Naive thymus-derived CD8-positive, alpha-beta T cell (primary cell): ENCODE measurements at regions not wholly inside any gene's neighbourhood (a gene's known extent, or its start where the extent isn't known, plus 50 kb on each side); places are given as distances from the start of the nearest gene placed in this dataset.

Source experiments
- ATAC-seq, 2 donors: fragments of 150-1000 bp; cut with Tn5 transposase in 1 of 2; sonication (Bioruptor Pico), chemical (Tn5 transposase) in 1 of 2; 1 replicate in 1 of 2; 2 replicates in 1 of 2; pipeline ENCODE4 v1.10.0; 2021; ENCODE audit warnings: mild to moderate bottlenecking in 2 of 2, moderate library complexity in 2 of 2
- POLR2A ChIA-PET: fragments of 350-600 bp; sonication (Branson Sonifier 250); formaldehyde crosslinking; loops from one replicate; lab custom pipeline; 2021; ENCODE audit warnings: antibody characterized with exemption; lab: Charles Lee
- DNase-seq, 10 donors: peaks; one replicate each; pipeline versions ENCODE4 v3.0.0 to v3.0.0-alpha.2; 2020 to 2022
- H3K27ac Mint-ChIP-seq, 10 donors: one replicate each; pipeline ENCODE4 v1.8.0; 2020 to 2022; ENCODE audit warnings: mild to moderate bottlenecking in 10 of 10, mixed read lengths in 10 of 10, moderate library complexity in 4 of 10, inconsistent platforms in 1 of 10
- H3K27me3 Mint-ChIP-seq, 5 donors: one replicate each; pipeline ENCODE4 v1.8.0; 2021 to 2022; ENCODE audit warnings: mixed read lengths in 5 of 5
- H3K36me3 Mint-ChIP-seq, 3 donors: one replicate each; pipeline ENCODE4 v1.8.0; 2020 to 2022; ENCODE audit warnings: mixed read lengths in 3 of 3, mild to moderate bottlenecking in 2 of 3, inconsistent platforms in 1 of 3
- H3K4me1 Mint-ChIP-seq, 4 donors: one replicate each; pipeline ENCODE4 v1.8.0; 2021 to 2022; ENCODE audit warnings: mixed read lengths in 4 of 4
- H3K4me3 Mint-ChIP-seq, 10 donors: one replicate each; pipeline ENCODE4 v1.8.0; 2020 to 2022; ENCODE audit warnings: mild to moderate bottlenecking in 10 of 10, mixed read lengths in 10 of 10, moderate library complexity in 6 of 10, inconsistent platforms in 1 of 10
- H3K9me3 Mint-ChIP-seq, 9 donors: one replicate each; pipeline ENCODE4 v1.8.0; 2020 to 2022; ENCODE audit warnings: mixed read lengths in 9 of 9, mild to moderate bottlenecking in 3 of 9, inconsistent platforms in 1 of 9, moderate library complexity in 1 of 9

DNA sequence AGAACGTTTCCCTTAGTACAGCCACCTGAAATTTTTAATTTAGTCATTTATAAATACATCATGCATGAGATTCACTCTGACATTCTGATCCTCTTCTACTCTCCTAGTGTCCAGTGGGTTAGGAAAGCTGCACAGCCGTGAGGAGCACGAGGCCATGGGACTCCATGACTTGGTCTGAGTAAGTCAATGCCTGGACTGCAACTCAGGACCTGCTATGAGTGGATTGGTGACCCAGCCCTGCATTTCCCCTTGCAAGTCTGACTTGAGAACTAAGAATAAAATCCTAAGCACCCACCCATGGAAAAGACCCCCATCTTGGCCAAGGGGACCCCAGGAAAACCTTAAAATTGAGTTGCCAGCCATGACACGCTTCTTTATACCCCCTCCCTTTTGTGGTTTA lies 237.6 kb upstream of the HDAC4 start:
- H3K4me3 Mint-ChIP-seq = no peak overlapping the region
- H3K36me3 Mint-ChIP-seq = peaks cover 0 to 6% (median 0%) of the 10 kb centered on the region in 3 donors
- no peak overlapping the region for H3K27ac Mint-ChIP-seq
- no peak for DNase-seq
- POLR2A ChIA-PET = no interaction called here
- peaks cover 0 to 9% (median 0%) of the 10 kb centered on the region in 9 donors for H3K9me3 Mint-ChIP-seq
- H3K4me1 Mint-ChIP-seq = no peaks in the 10 kb centered on the region
- no peak for ATAC-seq
- peaks cover 0 to 1% (median 0%) of the 10 kb centered on the region in 5 donors for H3K27me3 Mint-ChIP-seq

DNA sequence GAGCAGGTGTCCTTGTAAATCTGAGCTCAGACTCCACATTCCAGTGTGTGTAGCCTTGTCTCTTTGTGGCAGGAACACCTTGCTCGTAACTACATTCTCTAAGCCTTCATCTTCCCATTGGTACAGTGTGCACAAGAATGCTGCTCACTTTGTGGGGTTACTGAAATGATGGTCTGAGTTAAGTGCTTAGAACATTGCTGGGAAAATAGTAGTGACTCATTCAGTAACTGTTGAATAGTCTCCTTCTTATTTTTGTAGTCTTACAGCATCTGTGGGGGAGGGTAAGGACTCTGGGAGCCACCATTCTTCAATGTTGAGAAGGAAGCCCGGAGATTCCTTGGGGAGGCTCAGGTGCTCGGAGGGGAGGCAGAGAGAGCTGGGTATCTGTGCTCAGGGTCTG lies 236.0 kb upstream of the HDAC4 start:
- Mint-ChIP-seq H3K27ac (no peak overlapping the region), H3K9me3 (peaks cover 0 to 9% (median 0%) of the 10 kb centered on the region in 9 donors), H3K36me3 (peaks cover 0 to 6% (median 0%) of the 10 kb centered on the region in 3 donors), H3K4me3 (no peak overlapping the region), H3K4me1 (no peaks in the 10 kb centered on the region), H3K27me3 (peaks cover 0 to 3% (median 0%) of the 10 kb centered on the region in 5 donors)
- DNase-seq (no peak), ATAC-seq (no peak)
- POLR2A ChIA-PET = no interaction called here

DNA sequence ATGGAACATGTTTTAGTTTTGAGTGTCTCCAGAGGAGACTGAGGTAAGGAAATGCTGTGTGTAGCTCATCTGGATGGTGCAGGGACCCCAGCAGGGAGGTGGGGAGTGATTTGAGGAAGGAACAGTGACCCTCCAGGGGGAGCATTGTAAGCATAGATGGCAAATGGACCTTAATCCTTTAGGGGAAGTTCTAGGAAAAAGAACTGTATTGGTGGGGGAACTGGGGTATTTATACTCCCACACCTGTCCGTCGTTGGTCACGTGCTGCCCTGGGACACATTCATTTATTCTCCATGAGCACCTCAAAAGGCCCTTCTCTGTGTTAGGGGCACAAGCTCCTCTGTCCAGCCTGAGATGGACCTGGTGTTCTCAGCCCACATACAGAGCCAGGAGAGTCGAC lies 233.9 kb upstream of the HDAC4 start:
- Mint-ChIP-seq H3K36me3 (peaks cover 0 to 6% (median 0%) of the 10 kb centered on the region in 3 donors), H3K27ac (no peak overlapping the region), H3K4me3 (no peak overlapping the region), H3K27me3 (peaks cover 0 to 3% (median 0%) of the 10 kb centered on the region in 5 donors), H3K4me1 (no peaks in the 10 kb centered on the region), H3K9me3 (peaks cover 0 to 9% (median 0%) of the 10 kb centered on the region in 9 donors)
- DNase-seq = no peak
- POLR2A ChIA-PET = no interaction called here
- ATAC-seq = no peak

DNA sequence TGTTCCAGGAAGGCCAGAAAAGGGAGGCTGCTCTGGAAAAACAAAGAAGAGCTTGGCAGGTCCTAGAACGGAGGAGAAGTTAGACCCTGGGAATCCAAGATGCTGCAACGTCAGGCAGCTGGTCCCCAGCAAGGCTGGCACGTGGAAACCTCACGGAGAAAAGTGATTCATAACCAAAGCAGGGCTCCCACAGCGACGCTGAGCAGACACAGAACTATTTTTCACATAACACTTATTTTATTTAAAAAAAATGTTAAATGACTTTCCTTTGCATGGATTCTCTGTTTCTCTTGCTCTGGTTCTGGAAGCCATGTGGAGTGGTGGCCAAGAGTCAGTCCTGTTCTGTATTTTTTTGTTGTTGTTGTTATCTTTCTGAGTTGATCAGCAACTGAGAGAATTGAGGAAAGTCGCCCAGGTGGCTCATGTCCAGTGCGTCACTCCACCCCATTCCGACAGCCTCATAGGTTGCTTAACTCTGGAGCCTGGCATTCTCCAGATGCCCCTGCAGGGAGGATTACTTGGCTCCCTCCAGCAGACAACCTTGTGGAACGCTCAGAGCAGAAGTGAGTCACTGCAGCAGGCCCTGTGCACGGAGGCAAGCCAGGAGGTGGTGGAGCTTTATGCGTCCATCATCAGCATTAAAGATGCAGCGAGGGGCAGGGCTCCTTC lies 229.9 kb upstream of the HDAC4 start:
- Mint-ChIP-seq H3K36me3 (no peaks in the 10 kb centered on the region), H3K27me3 (peaks cover 0 to 3% (median 0%) of the 10 kb centered on the region in 5 donors), H3K9me3 (no peaks in the 10 kb centered on the region), H3K4me1 (peaks cover 0 to 18% (median 5%) of the 10 kb centered on the region in 4 donors), H3K27ac (no peak overlapping the region), H3K4me3 (no peak overlapping the region)
- POLR2A ChIA-PET = no interaction called here
- ATAC-seq = no peak
- no peak for DNase-seq

GRCh38 chr2:239629926-239630617 lies 229.3 kb upstream of the HDAC4 start:
- H3K4me1 Mint-ChIP-seq = peaks cover 0 to 22% (median 5%) of the 10 kb centered on the region in 4 donors

GRCh38 chr2:239626961-239627592 lies 226.3 kb upstream of the HDAC4 start:
- H3K36me3 Mint-ChIP-seq = no peaks in the 10 kb centered on the region
- POLR2A ChIA-PET = no interaction called here
- no peak overlapping the region for H3K4me3 Mint-ChIP-seq
- no peaks in the 10 kb centered on the region for H3K9me3 Mint-ChIP-seq
- DNase-seq = no peak
- H3K27ac Mint-ChIP-seq = no peak overlapping the region
- H3K27me3 Mint-ChIP-seq = peaks cover 0 to under 1% (median 0%) of the 10 kb centered on the region in 5 donors
- ATAC-seq = no peak
- peaks cover 7 to 42% (median 23%) of the 10 kb centered on the region in 4 donors for H3K4me1 Mint-ChIP-seq

More at GRCh38 chr2:239629926-239630617, 229.3 kb upstream of the HDAC4 start:
- no peaks in the 10 kb centered on the region for H3K36me3 Mint-ChIP-seq
- POLR2A ChIA-PET = no interaction called here
- no peak overlapping the region for H3K27ac Mint-ChIP-seq
- no peak overlapping the region for H3K4me3 Mint-ChIP-seq
- ATAC-seq (no peak), DNase-seq (no peak)
- peaks cover 0 to 3% (median 0%) of the 10 kb centered on the region in 5 donors for H3K27me3 Mint-ChIP-seq
- no peaks in the 10 kb centered on the region for H3K9me3 Mint-ChIP-seq

DNA sequence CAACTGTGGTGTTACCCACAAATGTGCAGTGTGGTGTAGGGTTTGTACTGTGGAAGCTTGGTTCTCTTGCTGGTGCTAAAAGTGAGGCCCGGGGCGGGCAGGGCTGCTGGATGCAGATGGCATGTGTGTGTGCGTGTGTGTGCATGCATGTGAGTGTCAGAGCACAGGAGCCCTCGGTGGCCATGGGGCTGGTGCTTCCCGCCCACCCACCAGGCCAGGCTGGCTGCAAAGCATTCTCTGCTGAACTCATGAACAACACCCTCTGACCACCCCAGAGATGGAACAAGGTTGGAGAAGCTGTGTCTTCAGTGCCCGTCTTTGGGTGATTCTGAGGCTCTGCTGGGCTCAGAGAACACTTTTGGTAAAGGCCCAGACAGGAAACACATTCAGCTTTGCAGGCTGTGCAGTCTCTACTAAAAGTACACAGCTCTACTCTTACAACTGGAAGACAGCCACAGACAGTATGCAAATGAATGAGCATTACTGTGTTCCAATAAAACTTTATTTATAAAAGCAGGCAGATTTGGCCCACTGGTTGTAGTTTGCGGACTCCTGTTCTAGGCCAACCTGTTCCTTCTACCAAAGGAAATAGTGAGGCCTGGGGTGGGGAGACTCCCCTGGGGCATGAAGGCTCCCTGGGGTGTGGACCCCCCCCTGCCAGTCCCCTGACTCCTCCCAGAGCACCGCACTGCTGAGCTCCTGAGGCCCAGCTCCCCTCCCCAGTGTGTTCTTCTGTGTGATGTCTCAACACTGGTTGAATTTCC lies 225.3 kb upstream of the HDAC4 start:
- no peak for ATAC-seq

DNA sequence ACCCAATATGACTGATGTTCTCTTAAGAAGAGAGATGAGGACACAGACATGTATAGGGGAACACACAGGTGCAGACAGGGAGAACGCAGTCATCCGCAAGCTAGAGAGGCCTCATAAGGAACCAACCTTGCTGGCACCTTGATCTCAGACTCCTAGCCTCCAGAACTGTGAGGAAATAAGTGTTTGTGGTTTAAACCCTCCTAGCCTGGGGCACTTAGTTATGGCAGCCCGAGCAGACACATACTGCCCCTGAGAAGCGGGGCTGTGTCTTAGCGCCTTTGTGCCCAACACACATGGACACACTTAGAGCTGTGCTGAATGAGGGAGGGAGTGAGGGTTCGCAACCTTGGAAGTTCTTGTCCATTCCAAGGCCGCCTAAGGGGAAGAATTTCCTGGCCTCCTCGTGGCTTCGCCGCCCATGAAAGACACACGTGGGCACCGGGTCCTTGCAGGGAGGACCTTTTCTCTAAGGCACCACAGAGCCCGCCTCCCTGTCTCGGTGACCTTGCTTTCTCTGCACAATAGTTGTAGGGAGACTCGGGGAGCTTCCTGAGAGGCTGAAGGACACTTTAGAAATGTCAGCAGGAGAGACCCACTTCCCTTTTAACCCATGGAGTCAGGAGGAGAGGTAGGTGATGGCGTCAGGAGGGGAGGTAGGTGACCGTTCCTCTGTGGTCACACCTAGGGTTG lies 224.5 kb upstream of the HDAC4 start:
- DNase-seq = no peak
- no peak for ATAC-seq
- Mint-ChIP-seq H3K36me3 (no peaks in the 10 kb centered on the region), H3K27me3 (peaks cover 0 to 4% (median 0%) of the 10 kb centered on the region in 5 donors), H3K4me1 (peaks cover 7 to 42% (median 23%) of the 10 kb centered on the region in 4 donors), H3K27ac (peak overlapping the region in 1 of 10 donors; percentile 73), H3K4me3 (no peak overlapping the region), H3K9me3 (no peaks in the 10 kb centered on the region)
- POLR2A ChIA-PET = no interaction called here

More for the DNA sequence above, 225.3 kb upstream of the HDAC4 start:
- POLR2A ChIA-PET = no interaction called here
- Mint-ChIP-seq H3K27me3 (peaks cover 0 to 4% (median 0%) of the 10 kb centered on the region in 5 donors), H3K36me3 (no peaks in the 10 kb centered on the region), H3K4me1 (peaks cover 7 to 42% (median 23%) of the 10 kb centered on the region in 4 donors), H3K4me3 (peak overlapping the region in 1 of 10 donors; percentile 50), H3K9me3 (no peaks in the 10 kb centered on the region), H3K27ac (peak overlapping the region in 2 of 10 donors; percentile 69 to 73)
- peak in 2 of 10 donors; percentile 9 to 30 for DNase-seq

DNA sequence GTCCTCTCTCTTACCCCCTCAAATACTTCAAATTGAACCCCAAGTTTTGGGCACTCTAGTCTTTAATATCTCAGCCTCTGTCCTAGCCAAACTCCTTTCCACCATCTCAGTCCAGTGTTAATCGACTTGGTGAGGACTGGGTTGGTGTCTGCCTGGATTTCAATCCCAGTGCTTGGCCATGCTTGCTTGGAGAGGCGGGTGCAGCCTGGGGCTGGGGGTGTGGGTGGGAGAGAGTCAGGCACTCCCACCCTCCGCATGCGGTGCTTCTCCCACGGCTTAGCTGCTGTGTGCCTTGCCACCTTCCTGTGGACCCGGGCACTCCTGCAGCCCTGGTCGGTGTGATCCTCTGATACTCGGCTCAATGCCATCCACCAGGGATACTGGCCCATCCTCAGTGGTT lies 220.8 kb upstream of the HDAC4 start:
- peaks cover 0 to 4% (median 0%) of the 10 kb centered on the region in 5 donors for H3K27me3 Mint-ChIP-seq
- no peak overlapping the region for H3K4me3 Mint-ChIP-seq
- peaks cover 7 to 33% (median 21%) of the 10 kb centered on the region in 4 donors for H3K4me1 Mint-ChIP-seq
- DNase-seq (no peak), ATAC-seq (no peak)
- peaks cover 4 to 26% (median 11%) of the 10 kb centered on the region in 9 donors for H3K9me3 Mint-ChIP-seq
- peaks cover 0 to 11% (median 3%) of the 10 kb centered on the region in 3 donors for H3K36me3 Mint-ChIP-seq
- no peak overlapping the region for H3K27ac Mint-ChIP-seq
- POLR2A ChIA-PET = no interaction called here

- H3K27ac Mint-ChIP-seq = no peak overlapping the region
- no peak overlapping the region for H3K4me3 Mint-ChIP-seq
- ATAC-seq = no peak
- H3K9me3 Mint-ChIP-seq = peaks cover 4 to 28% (median 15%) of the 10 kb centered on the region in 9 donors
- peaks cover 0 to 4% (median 0%) of the 10 kb centered on the region in 5 donors for H3K27me3 Mint-ChIP-seq
- H3K36me3 Mint-ChIP-seq = peaks cover 0 to 11% (median 3%) of the 10 kb centered on the region in 3 donors
- peaks cover 6 to 18% (median 13%) of the 10 kb centered on the region in 4 donors for H3K4me1 Mint-ChIP-seq
- no peak for DNase-seq
- POLR2A ChIA-PET = no interaction called here
Measured at GRCh38 chr2:239619369-239619768, 218.5 kb upstream of the HDAC4 start.

DNA sequence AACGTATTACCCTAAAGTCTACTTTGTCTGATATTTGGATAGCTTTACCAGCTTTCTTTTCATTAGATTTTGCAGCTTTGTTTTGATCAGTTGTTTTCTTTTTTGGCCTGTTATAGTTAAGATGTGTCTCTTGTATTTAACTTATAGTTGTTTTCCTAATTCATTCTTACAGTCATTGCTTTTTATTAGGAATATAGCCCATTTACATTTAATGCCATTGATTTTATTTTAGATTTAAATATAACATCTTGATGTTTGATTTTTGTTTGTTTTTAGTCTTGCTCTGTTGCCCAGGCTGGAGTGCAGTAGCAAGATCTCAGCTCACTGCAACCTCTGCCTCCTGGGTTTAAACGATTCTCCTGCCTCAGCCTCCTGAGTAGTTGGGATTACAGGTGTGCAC lies 215.9 kb upstream of the HDAC4 start:
- H3K36me3 Mint-ChIP-seq = peaks cover 0 to 11% (median 3%) of the 10 kb centered on the region in 3 donors
- H3K27me3 Mint-ChIP-seq = peaks cover 0 to 4% (median 0%) of the 10 kb centered on the region in 5 donors
- no peak overlapping the region for H3K4me3 Mint-ChIP-seq
- POLR2A ChIA-PET = no interaction called here
- H3K27ac Mint-ChIP-seq = no peak overlapping the region
- DNase-seq (no peak), ATAC-seq (no peak)
- peaks cover 0 to 3% (median 0%) of the 10 kb centered on the region in 4 donors for H3K4me1 Mint-ChIP-seq
- H3K9me3 Mint-ChIP-seq = peaks cover 4 to 28% (median 15%) of the 10 kb centered on the region in 9 donors

- H3K27me3 Mint-ChIP-seq = peaks cover 0 to 11% (median 3%) of the 10 kb centered on the region in 5 donors
- H3K36me3 Mint-ChIP-seq = peaks cover 0 to under 1% (median 0%) of the 10 kb centered on the region in 3 donors
- H3K4me3 Mint-ChIP-seq = no peak overlapping the region
- no peak for ATAC-seq
- POLR2A ChIA-PET = no interaction called here
- no peak for DNase-seq
- H3K9me3 Mint-ChIP-seq = peaks cover 0 to 10% (median 6%) of the 10 kb centered on the region in 9 donors
- no peak overlapping the region for H3K27ac Mint-ChIP-seq
- peaks cover 0 to 3% (median 0%) of the 10 kb centered on the region in 4 donors for H3K4me1 Mint-ChIP-seq
Measured at GRCh38 chr2:239612133-239612532, 211.3 kb upstream of the HDAC4 start.
